Omental fat pad (tissue), 1 donor: ENCODE measurements at regions not wholly inside any gene's neighbourhood (a gene's known extent, or its start where the extent isn't known, plus 50 kb on each side); places are given as distances from the start of the nearest gene placed in this dataset.
"Not testable (repeated sequence)": the region's sequence is repeated elsewhere in the genome, so short reads cannot be mapped to it uniquely, and the experiment has no call there.

Experiments used
- ATAC-seq: fragments of 150-250 bp; one replicate; pipeline ENCODE4 v1.9.1; 2016; ENCODE audit warnings: mild to moderate bottlenecking, moderate library complexity; ENCODE audit not compliant: low FRiP score
- DNase-seq: peaks from one replicate; pipeline ENCODE4 v3.0.0-alpha.2; 2019; ENCODE audit warnings: low spot score

GRCh38 chr1:146660242-146660641, 277.9 kb upstream of the NBPF12 start:
- not testable (repeated sequence) for DNase-seq, ATAC-seq

DNA sequence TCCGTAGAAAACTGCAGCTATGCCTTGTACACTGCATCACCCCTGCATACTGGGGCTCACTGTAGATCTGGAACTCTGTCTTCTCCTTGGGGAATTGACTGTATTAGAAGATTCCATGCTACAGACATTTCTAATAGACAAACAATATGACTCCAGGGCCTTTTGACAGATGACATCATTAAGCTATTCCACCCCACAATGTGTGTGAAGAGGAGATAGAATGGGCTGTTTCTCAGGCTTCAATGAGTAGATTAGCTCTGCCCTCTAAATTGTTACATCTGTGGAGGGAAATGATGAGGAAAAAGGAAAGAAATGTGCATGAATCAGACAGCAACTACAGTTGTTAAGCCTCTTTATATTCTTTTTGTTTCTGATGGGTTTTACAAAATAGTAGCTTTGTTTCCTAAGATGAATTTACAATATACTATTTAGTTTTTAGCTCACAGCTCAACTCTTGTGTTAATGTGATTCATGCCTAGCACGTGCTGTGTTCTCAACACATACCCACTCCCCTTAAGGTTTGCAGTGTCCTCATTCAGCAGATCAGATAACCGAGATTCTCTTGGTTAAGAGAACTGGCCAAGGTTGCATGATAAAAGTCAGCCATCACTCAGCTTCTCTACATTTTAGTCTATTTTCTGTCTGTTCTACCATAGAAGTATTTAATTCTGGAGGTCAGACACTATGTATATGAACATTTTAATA, 281.6 kb upstream of the NBPF12 start:
- not testable (repeated sequence) for ATAC-seq, DNase-seq

- DNase-seq, ATAC-seq: not testable (repeated sequence)
These were observed 283.4 kb upstream of the NBPF12 start for GRCh38 chr1:146654763-146655162.

GRCh38 chr1:146645978-146646604, 292.0 kb upstream of the NBPF12 start:
- ATAC-seq, DNase-seq: not testable (repeated sequence)

GRCh38 chr1:146641534-146641933, 296.6 kb upstream of the NBPF12 start:
- DNase-seq, ATAC-seq: not testable (repeated sequence)

DNA sequence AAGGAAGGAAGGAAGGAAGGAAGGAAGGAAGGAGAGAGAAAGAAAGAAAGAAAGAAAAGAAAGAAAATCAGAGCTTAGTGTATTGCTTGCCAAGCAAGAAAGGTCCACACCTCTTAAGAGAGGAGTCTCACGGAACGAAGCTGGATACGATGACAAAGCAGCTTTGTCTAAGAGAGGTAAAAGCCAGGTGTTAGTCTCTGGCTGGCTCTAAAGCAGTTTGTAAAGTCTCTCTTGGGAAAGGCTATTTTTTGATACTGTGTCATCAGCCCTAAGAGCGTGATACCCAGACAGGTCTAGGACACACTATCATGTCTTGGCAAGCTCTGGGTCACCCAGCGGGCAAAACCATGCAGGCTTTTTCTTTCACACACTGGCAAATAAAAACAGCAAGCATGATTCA, 297.5 kb upstream of the NBPF12 start:
- not testable (repeated sequence) for ATAC-seq, DNase-seq

DNA sequence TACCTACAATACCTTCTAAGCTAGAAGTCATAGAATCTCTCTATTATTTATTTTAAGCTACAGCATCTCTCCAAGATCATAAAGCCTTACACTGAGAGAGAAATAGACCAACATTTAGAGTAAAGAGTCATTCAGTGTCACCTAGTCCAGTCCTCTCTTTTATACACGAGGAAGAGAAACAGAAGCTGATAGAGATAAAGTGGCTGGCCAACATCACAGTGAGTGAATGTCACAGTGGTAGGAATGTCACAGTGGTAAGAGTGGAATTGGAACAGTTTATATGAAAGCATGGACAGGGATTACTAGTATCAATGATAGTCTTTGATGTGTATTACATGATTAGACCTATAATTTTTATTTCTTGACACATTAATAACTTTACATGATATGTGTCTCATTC, 307.8 kb upstream of the NBPF12 start:
- DNase-seq, ATAC-seq: not testable (repeated sequence)

DNA sequence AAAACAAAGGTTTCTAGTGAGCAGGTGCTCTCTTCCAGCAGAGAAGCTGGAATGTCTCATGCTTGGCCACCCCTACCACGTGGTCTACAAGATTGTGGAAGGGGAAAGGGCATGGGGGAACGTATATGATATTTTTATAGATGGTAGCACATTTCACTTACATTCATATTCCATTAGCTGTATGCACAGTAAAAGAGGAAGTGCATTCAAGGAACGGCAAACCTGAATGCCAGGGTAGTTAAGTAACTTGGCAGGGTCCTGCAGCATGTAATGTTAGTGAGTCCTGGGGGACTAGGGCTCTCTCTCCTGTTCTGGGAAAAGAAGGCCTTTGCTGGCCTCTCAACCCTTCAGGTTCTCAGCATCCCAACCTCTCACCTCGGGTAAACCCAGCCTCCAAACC, 319.5 kb upstream of the NBPF12 start:
- not testable (repeated sequence) for DNase-seq, ATAC-seq

GRCh38 chr1:146604681-146605080, 333.4 kb upstream of the NBPF12 start:
- not testable (repeated sequence) for DNase-seq, ATAC-seq

DNA sequence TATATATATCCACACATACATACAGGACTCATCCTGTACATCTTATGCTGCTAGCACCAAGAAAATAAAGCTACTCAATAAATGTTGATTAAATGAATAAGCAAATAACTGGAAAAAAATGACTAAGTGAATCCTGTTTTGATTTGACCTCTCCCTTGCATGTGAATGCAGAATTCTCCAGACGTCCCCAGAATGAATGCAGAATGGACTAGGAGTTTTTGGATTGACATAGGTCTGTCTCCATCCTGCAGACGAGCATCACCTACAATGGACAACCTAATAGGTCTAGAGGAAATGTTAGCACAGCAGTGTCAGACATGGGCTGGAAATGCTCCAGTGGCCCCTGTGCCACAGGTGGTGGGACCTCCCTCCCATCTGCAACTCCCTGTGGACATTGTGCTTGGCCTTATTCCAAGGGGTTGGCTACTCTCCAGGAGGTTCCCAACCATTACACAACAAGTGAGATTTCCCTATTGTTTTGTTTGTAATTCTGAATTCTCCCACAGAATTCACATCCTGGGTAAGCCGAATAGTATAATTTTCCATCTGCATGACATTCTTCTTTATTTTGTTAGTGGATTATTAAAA, 337.3 kb upstream of the NBPF12 start:
- DNase-seq, ATAC-seq: not testable (repeated sequence)

- DNase-seq, ATAC-seq: not testable (repeated sequence)
These were observed 338.2 kb upstream of the NBPF12 start for GRCh38 chr1:146599906-146600305.

- not testable (repeated sequence) for ATAC-seq
These were observed 352.4 kb upstream of the NOTCH2NLA start for GRCh38 chr1:146581229-146581628.

DNA sequence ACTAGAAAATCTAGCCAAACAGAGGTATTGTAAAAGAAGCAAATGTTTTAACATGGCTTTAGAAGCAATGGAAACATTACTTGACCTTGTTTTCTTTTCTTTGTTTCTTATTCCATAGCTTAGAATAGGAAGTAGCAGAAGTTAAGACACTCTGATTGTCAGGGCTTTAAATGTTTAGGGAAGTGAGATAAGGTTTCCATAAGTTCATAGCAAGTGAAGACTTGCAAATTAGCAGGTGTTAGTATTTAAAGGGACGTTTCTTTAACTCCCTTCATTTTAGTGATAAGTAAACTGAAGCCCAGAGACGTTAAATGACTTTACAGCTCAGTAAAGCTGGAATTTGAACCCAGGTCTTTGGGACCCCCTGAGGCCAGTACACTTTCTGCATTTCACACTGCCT, 338.7 kb upstream of the NOTCH2NLA start:
- DNase-seq, ATAC-seq: not testable (repeated sequence)

More at GRCh38 chr1:146581229-146581628, 352.4 kb upstream of the NOTCH2NLA start:
- not testable (repeated sequence) for DNase-seq

DNA sequence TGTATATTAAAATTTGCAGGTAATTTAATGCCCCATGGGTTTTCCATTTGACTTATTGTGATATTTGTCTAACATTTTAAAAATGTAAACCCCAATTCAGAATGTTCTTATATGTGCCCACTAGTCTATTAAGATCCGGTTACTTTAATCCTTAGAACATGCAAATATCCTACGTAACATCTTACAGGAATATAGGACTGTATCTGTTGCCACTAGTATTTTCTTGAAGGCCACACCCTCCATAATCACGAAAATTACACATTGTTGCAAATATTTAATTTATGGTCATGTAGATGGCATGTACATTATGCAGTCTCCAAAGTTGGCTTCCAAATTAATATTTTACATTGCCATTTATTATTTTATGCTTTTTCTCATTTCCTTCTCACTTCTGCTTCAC, 329.2 kb upstream of the NOTCH2NLA start:
- not testable (repeated sequence) for ATAC-seq, DNase-seq

GRCh38 chr1:146556405-146556804, 327.6 kb upstream of the NOTCH2NLA start:
- ATAC-seq, DNase-seq: not testable (repeated sequence)

GRCh38 chr1:146552414-146552813, 323.6 kb upstream of the NOTCH2NLA start:
- not testable (repeated sequence) for ATAC-seq, DNase-seq

- ATAC-seq, DNase-seq: not testable (repeated sequence)
These were observed 319.9 kb upstream of the NOTCH2NLA start for GRCh38 chr1:146548684-146549083.

DNA sequence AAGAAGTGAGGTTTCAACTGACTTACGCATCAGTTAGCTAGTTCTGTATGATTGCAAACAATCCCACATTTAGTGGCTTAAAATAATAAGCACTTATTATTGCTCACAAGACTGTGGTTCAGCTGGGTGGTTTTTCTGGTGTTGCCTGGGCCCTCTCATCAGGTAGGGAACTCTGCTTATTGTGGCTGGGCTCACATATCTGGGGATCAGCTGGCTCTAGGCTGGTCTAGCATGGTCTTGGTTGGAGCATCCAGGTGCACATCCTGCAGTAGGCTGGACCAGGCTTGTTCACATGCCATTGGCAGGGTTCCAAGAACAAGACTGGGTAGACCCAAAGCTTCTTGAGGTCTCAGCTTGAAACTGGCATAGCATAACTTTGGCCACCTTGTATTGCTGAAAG, 317.4 kb upstream of the NOTCH2NLA start:
- ATAC-seq, DNase-seq: not testable (repeated sequence)

- not testable (repeated sequence) for DNase-seq, ATAC-seq
These were observed 309.1 kb upstream of the NOTCH2NLA start for GRCh38 chr1:146537775-146538373.

GRCh38 chr1:146536028-146536427, 307.2 kb upstream of the NOTCH2NLA start:
- DNase-seq, ATAC-seq: not testable (repeated sequence)
